ENCODE measurements at regions not wholly inside any gene's neighbourhood (a gene's known extent, or its start where the extent isn't known, plus 50 kb on each side); places are given as distances from the start of the nearest gene placed in this dataset.
A peak's percentile ranks its signal among the peaks of the same experiment; 100 is the strongest.

DNA sequence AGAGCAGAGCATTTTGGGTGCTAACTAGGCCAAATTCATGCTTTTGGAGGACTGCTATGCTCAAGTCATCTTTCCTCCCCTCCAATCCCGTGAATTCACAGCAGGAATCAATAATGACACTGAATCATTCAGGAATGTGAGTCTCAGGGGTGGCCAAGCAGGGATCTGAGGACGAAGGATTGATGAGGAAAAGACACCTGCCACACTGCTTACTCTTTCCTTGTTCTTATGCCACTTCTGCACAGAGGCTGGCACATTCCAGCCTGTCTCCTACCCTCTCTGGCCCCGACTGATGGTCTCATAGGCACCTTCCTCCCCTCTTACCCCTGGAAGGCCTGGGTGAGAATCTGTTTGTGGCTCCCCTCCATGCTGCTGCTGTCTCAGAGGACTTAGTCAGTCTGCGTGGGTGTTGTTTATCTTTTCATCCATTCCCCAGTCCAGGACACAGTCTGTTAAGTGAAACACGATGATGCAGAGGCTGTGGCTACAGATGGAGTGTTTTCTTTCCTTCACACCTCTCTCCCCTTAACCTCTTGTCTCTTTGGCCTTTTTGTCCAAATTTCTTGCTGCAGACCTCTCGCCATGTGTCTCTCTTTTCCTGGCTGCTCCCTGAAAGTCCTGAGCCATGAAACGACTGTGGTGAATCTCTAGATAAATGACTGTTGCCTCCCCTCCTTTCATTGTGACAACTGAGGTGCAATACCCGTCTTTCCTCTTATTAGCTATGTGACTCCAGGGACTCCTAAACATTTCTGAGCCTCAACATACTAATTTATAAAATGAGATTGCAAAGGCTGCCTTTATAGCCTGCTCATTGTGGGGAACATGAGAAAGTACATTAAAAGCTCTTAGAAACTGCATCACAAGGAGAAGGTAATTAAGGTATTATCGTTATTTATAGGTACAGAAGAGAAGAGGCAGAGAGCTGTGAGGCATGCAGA lies 86.9 kb downstream of the RDH14 start:
- no peak for DNase-seq
- in situ Hi-C loops (cut with HindIII; ENCODE audit: low pct_ligation_motif_present, low pct_unique_long_range_greater_than_20kb, low sequenced_read_pairs): no loop called here

DNA sequence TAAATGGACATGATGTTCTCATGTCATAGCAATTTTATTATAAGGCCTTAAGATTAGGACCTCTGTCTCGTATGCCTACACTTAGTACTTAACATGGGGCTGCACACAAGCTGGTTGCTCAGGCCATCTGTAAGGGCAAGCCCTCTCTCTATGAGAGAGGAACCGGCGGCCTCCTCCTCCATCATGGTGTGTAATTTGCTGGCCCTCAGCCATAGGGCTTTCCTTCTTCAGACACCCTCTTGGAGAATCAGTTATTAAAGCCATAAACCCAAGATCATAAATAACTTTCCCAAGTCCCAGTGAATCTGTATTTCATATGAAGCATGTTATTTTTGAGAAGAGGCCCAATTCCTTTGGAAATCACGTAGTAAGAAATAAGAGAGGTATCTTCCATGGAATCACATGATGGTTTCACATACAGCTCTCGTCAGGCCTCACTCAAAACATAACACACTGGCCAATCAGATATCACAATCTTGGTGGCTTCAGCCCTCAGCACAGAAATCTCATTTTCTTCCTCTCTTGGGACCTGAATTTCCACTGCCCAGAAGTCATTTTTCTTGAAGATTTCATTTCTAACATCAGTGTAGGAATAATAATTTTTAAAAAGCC lies 92.6 kb downstream of the RDH14 start:
- no peak for DNase-seq
- in situ Hi-C loops (cut with HindIII; ENCODE audit: low pct_ligation_motif_present, low pct_unique_long_range_greater_than_20kb, low sequenced_read_pairs): no loop called here

DNA sequence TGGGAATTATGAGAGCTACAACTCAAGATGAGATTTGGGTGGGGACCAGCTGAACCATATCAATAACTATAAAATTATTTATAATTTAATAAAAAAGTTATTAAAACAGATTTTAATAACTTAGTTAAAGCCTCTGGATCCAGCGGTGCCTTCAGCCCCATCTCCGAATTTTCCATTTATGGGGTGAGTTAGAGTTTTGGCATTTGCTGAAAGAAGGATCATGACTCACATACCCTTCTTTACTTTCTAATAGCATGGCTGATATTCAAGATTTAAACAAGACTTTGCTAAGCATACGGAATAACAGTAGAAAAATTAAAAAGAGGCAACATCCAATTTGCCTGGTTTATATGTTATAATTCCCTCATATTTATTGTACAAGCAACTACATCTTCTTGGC lies 94.5 kb downstream of the RDH14 start:
- in situ Hi-C loops (cut with HindIII; ENCODE audit: low pct_ligation_motif_present, low pct_unique_long_range_greater_than_20kb, low sequenced_read_pairs): no loop called here
- DNase-seq: no peak

DNA sequence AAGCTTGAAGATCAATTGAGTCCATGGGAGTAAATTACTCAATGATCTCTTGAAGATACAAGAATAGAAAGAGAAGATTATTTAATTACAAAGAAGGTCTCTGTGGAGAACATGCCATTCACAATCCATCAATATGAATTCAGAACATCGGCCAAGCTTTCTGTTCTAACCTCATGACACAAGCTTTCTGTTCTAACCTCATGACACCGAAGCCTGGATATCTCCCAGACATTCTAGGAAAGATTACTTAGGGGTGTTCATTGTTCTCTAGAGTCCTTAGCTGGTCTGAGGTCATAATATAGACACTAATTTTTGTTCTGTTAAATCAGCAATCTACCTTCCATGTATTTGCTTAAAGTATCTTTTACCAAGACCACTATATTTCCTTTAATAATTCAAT lies 95.5 kb downstream of the RDH14 start:
- in situ Hi-C loops (cut with HindIII; ENCODE audit: low pct_ligation_motif_present, low pct_unique_long_range_greater_than_20kb, low sequenced_read_pairs): no loop called here
- DNase-seq: no peak

DNA sequence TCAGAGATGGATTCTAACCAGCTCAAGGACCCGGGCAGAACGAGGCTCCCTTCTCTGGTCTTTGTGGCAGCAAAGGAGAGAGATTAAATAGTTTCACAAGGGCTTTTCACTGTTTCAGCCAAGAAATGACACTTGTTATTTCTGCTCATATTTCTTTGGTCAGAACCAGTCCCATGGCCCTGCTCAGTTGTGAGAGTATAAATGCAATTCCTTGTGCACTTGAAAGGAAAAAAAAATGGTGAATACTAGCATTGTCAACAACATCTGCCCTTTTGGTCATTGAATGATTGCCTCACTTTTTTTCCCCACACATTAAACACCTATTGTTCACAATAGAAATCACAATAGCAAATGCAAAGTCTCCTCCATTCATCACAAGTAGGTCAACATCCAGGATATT lies 104.4 kb downstream of the RDH14 start:
- in situ Hi-C loops (cut with HindIII; ENCODE audit: low pct_ligation_motif_present, low pct_unique_long_range_greater_than_20kb, low sequenced_read_pairs): no loop called here
- DNase-seq: no peak

DNA sequence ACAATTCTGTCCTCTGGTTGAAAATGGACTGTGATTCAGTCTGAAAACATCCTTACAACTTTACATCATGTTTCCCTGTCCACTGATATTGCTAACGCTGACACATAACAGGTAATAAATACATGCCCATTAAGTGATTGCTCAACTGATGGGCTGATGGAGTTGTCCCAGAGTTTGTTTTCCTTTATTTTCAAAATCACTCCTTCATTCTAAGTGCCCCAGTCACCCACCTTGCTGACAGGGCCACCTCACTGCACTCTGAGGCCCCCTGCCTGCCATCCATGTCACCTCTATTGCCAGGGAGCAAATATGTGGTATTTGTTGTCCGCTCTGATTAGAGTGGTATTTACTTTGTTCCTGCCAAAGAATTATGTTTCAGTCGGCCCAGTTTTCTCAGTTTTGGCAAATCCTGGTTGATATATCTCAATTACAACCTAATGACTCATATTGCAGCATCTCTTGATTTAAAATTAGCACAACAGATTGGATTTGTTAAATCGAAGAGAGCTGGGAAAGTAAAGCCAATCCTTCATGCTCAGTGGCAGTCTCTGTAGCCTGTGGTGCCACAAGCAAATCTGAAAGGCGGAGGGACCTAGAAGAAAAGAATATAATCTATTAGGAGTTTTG lies 105.1 kb downstream of the RDH14 start:
- DNase-seq: no peak

DNA sequence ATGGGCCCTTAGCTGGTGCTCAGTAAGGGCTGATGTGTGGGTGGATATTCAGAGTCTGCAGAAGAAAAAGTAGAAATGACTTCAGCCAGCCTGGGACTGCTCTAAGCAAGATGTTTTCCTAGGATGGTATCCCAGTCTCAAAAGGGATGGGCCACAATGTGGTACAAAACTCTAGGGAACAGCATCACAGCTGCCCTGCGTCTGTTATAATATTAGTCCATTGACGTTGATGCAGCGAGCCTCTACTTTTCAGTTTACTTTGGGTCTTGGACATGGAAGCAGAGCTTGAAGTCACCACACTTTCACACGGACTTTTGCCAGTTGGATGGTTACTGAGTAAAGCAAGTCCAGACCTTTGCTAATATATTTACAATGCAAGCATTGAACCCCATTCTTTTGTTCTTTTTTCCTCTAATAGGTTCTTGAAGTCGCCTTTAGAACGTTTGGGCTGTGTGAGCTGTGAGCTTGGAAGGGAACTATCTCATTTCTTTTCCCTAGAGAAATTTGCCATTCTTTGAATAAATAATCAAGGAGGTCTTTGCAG lies 105.7 kb downstream of the RDH14 start:
- DNase-seq: no peak

More for the DNA sequence above, 105.1 kb downstream of the RDH14 start:
- in situ Hi-C loops (cut with HindIII; ENCODE audit: low pct_ligation_motif_present, low pct_unique_long_range_greater_than_20kb, low sequenced_read_pairs): no loop called here

DNA sequence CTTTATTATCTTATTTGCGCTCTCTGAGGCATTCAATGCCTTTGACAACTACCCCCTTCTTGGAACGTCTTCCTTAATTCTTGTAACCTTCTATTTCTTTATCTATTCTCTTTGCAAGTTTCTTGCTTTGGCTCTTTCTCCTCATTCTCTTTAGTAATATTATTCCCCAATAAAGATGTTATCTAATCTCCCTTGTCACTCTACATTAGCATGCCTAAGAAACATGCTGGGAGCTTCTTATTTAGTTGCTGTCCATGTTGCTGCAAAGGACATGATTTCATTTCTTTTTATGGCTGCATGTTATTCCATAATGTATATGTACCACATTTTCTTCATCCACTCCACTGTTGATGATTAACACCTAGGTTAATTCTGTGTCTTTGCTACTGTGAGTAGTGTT lies 113.7 kb downstream of the RDH14 start:
- no peak for DNase-seq
- in situ Hi-C loops (cut with HindIII; ENCODE audit: low pct_ligation_motif_present, low pct_unique_long_range_greater_than_20kb, low sequenced_read_pairs): no loop called here

More for the DNA sequence above, 105.7 kb downstream of the RDH14 start:
- in situ Hi-C loops (cut with HindIII; ENCODE audit: low pct_ligation_motif_present, low pct_unique_long_range_greater_than_20kb, low sequenced_read_pairs): no loop called here

DNA sequence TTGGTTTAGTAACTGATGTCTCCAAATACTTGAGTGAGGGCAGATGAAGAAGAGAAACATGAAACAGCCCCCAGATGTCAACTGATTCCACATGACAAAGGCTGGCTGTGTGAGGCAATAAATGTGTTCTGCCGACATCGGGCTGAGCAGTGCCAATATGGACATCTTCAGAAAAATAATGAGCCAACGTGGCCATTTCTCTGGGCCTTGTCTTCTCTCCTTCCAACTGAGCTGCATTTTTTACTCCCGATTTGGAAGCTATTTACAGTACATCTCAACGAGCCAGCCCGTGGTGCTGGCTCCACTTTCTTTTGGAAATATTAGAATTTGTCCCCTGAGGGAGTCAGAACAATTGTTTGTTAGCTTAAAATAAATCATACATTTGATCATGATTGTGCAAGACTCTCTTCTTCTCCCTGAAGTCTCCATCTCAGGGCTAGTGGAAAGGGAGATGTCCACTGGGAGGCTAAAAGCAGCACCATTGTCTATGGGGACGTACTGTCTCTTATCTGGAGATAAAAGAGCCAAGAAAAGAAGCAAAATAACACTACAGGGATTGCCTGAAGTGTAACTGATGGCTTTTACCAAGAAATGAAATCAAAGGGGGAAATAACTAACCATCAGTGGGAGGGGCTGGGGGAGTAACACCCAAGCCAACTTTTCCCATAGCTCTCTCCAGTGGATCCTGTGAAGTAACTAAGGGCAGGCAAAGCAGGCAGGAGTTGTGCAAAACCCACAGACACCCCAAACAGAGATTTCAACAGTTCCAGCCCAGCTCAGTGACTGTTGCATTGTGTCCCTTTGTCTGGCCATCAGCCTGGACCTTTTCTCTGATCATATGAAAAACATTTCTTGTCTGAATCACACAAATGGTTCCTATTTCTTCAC lies 114.8 kb downstream of the RDH14 start:
- in situ Hi-C loops (cut with HindIII; ENCODE audit: low pct_ligation_motif_present, low pct_unique_long_range_greater_than_20kb, low sequenced_read_pairs): no loop called here
- no peak for DNase-seq

DNA sequence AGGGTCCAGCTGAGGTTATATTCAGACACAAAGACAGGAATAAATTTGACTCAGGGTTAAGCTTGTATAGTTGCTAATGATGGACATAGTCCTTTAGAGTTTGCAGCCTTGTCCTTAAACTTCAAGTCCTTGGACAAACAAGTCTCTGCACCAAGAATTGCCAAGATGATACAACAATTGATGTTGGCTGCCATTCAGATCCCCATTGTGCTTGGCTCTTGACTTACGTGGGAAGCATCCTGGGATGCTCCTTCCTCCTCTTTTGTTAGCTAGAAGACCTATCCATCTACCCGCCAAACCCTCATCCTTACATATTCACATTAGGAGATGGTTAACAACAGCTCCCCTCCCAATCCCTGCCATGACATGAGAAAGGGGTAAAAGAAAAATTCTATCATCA lies 115.6 kb downstream of the RDH14 start:
- in situ Hi-C loops (cut with HindIII; ENCODE audit: low pct_ligation_motif_present, low pct_unique_long_range_greater_than_20kb, low sequenced_read_pairs): no loop called here
- no peak for DNase-seq

DNA sequence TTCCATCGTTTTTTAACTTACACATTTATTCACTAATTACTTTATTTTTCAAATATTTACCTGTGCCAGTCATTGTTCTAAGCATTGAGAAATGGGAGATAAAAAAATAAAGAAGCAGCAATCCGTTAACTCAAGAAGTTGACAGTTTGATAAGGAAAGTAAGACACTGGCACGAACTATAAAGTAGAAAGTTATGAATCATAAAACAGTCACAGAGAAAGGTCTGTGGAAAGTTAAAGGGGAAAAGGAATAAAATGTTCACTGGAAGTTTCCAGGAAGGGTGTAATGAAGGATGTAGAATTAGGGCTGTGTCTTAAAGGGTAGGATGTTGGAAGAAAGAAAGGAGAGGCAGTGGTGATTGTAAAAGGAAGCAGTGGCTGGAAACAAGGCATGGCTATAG lies 118.9 kb downstream of the RDH14 start:
- no peak for DNase-seq
- in situ Hi-C loops (cut with HindIII; ENCODE audit: low pct_ligation_motif_present, low pct_unique_long_range_greater_than_20kb, low sequenced_read_pairs): no loop called here

DNA sequence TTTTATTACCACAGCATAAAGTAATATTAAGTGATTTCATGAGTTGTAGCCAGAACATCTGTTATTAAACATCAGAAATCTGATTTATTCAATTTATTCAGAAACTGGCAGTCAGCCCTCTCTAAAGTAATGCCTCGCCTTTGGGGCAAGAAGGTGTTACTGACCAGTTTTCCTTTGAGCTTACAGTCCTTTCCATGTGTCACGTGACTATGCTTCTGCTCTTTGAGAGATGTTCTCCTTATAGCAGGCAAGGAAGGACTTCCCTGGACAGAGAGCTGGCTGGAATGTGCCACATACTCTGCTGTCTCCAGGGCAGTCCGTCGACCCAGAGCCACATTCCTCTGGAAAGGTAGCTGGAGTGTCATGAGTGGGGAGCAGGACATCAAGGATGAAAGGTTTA lies 119.7 kb downstream of the RDH14 start:
- in situ Hi-C loops (cut with HindIII; ENCODE audit: low pct_ligation_motif_present, low pct_unique_long_range_greater_than_20kb, low sequenced_read_pairs): no loop called here
- no peak for DNase-seq

DNA sequence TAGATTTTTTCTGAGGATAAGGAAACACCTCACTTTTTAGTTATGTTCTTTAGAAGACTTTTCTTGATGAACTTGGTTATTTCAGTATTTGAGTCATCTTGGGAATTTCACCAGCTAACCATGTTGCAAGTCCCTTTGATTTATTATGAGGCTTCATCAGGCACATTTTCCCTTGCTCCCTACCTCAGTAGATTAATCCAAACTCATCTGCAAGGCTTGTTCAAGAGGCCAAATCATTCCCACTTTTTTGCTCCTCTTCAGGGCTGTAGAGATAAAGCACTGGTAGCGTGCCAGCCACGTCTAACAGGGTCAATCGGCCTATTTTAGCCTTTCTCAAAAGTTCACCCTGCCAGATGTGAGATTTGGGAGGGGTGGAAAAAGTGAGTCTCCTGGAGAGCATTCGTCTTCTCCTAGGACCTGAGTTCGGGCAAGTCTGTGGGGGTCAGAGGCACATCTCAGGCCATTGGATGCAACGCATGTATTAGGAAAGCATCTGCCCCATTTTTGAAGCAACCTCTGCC lies 120.3 kb downstream of the RDH14 start:
- in situ Hi-C loops (cut with HindIII; ENCODE audit: low pct_ligation_motif_present, low pct_unique_long_range_greater_than_20kb, low sequenced_read_pairs): no loop called here
- no peak for DNase-seq

DNA sequence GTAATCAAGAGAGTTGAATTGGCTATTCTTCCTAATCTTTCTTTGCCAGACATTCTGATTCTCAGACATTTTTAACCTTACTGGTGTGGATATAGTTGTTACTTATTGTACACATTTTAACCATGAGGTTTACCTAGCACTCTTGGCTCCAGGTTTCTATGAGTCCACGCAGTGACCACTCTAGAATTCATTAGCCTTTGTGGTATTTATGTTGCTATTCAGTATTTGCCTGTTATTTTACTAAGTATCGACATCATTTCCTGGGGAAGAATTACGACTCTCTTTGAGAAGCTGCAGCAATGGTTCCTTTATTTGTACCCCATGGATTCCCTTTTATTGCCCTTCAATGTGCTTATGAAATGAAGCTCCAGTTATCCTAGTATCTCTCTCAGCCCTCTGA lies 120.7 kb downstream of the RDH14 start:
- no peak for DNase-seq
- in situ Hi-C loops (cut with HindIII; ENCODE audit: low pct_ligation_motif_present, low pct_unique_long_range_greater_than_20kb, low sequenced_read_pairs): no loop called here

DNA sequence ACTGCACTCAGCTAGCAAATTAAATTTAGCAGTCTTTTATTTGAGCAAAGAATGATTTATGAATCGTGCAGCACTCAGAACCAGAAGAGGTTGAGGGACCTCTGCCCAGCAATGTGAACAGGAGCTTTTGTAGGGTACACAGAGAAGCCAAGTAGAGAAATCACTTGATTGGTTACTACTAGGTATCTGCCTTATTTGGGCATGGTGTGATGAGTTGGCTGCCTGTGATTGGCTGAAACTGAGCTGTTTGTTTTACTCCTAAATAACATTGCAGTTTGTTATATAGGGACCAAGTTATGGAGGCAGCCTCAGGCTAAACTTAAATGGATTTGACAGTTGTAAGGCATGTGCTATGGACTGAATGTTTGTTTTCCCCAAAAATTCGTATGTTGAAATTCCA lies 122.5 kb downstream of the RDH14 start:
- DNase-seq: no peak
- in situ Hi-C loops (cut with HindIII; ENCODE audit: low pct_ligation_motif_present, low pct_unique_long_range_greater_than_20kb, low sequenced_read_pairs): no loop called here

DNA sequence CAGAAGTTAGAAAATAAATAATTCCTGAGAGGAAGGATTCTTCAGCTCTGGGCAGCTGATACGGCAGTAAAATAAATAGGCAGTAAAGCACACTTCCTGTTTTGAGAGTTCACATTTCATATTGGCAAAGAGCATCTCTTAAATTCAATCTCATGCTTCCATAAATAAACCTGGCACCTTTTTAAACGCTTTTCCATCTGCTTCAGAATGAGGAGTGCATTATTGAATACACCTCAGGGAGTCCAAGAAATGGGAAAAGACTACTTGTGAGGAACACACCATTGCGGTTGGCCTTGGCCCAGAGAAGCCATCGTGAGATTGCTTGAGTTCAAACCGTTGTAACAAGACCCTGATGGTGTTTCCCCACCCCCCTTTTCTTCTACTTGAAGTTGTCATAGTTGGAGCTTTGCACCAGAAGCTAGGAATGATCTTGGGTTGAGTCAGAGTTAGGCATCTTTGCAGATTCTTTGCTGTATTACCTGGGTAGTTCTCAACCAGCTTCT lies 123.9 kb downstream of the RDH14 start:
- in situ Hi-C loops (cut with HindIII; ENCODE audit: low pct_ligation_motif_present, low pct_unique_long_range_greater_than_20kb, low sequenced_read_pairs): no loop called here
- DNase-seq: no peak

DNA sequence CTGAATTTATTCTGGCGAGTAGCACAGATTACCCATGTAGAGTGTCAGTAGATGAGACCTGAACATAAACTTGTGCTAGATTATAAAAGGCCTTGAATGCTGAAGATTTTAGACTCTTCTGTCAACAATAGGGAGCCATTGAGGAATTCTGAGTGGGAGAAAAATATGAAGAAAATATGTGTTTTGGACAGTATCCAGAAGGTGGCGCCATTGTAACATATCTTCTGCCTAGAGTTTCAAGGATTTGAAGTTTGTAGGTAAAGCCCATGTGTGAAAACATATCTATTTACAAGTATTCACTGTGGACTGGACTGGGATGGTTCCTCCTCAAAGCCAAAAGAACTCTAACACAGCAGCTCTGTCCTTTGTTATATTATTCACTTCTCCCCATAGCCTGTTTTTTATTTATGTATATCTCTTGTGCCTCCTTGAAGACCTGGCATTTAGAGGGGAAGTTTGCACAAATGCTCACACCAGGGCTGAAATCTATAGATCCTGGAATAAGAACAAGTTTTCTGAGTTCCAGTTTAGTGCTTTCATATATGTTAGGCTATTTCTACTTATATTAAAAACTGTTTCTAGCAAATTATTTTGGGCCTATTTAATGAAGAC lies 124.9 kb downstream of the RDH14 start:
- peak; percentile 60 for DNase-seq
- in situ Hi-C loops (cut with HindIII; ENCODE audit: low pct_ligation_motif_present, low pct_unique_long_range_greater_than_20kb, low sequenced_read_pairs): no loop called here

DNA sequence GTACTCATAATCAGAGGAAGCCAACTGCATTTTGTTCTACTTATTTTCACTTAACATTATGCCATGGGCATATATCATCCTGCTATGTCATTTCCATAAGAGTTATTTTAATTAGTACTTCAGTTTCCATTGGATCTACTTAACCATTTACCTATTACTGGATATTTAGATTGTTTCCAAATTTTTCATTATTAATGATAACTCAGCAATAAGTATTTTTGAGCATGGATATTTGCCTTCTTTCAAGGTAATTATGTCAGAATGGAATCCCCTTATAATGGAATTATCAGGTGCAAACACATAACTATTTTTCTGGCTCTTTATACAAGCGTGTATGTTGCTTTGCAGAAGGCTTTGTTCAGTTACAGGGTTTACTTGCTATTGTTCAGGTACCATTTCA lies 126.6 kb downstream of the RDH14 start:
- in situ Hi-C loops (cut with HindIII; ENCODE audit: low pct_ligation_motif_present, low pct_unique_long_range_greater_than_20kb, low sequenced_read_pairs): no loop called here
- no peak for DNase-seq

All from ACHN (cell line).